ENCODE measurements at regions not wholly inside any gene's neighbourhood (a gene's known extent, or its start where the extent isn't known, plus 50 kb on each side); places are given as distances from the start of the nearest gene placed in this dataset.

DNA sequence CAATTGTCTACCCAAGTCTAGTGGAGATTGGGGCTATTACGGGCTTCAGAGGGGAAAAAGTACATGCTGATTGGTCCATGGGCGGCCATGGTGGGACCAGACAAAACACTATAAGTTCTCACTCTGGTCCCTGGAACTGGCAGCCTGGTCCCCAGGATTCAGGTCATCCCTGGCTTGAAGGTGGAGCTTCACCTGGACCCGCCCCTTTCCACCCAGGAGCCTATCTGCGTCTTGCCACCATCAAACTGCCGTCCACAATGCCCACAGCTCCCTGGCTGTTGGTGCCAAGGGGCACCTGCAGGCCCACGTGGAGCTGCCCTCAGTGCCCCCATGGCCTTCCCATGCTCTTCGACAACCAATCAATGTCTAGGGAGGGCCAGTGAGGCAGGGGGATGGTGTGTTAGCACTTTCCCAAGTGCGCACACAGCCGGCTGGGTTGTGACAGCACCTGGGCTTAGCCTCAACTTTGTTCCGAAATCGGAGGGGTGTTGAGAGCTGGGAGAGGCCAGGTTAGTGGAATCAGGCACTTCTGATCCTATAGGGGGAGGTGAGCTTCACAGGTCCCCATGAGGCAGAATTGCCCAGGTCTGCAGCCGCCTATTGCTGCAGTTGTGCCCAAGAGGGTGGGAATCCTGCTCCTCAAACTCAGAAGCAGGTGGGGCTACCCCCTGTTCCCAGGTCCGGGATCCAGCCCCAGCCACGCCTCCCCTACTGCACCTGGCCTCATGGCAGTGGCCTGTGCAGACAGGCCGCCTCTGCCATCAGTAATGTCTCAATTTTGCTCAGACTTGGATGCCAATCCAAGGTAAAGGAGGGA, 1369.4 kb upstream of the PRMT6 start:
- TF ChIP-seq CTCF (IDR thresholded peaks at IDR 0.05; ENCODE audit: extremely low read depth, insufficient read depth, missing control alignments), result no peak
- in situ Hi-C loops (cut with MboI; ENCODE audit: low pct_unique_long_range_greater_than_20kb, low sequenced_read_pairs, unreplicated experiment), result no loop called here
- no peak for DNase-seq (ENCODE audit: low spot score)

- no peak for DNase-seq (ENCODE audit: low spot score)
- no peak for TF ChIP-seq CTCF (IDR thresholded peaks at IDR 0.05; ENCODE audit: extremely low read depth, insufficient read depth, missing control alignments)
- in situ Hi-C loops (cut with MboI; ENCODE audit: low pct_unique_long_range_greater_than_20kb, low sequenced_read_pairs, unreplicated experiment), result no loop called here
Measured at GRCh38 chr1:105700723-105701122, 1355.8 kb upstream of the PRMT6 start.

DNA sequence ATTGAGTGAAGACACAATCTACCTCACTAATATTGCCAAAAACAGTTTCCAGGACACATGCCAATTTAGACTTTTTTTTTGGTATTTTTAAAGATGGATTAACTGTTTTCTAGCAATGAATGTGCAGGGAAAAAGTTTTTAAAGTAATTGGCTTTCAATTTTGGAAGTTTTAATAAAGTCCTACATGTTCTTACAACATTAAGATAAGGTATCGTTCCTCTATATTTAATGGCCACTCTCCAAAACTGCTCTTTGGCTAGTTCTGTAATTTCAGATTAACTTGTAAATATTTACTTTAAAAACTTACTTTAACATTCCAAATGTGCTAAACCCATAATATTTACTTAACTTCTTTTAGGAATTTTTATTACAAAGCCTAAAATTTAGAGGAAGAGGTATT, 1332.2 kb upstream of the PRMT6 start:
- TF ChIP-seq CTCF (IDR thresholded peaks at IDR 0.05; ENCODE audit: extremely low read depth, insufficient read depth, missing control alignments), result no peak
- in situ Hi-C loops (cut with MboI; ENCODE audit: low pct_unique_long_range_greater_than_20kb, low sequenced_read_pairs, unreplicated experiment), result no loop called here

GRCh38 chr1:105730701-105731100, 1325.8 kb upstream of the PRMT6 start:
- in situ Hi-C loops (cut with MboI; ENCODE audit: low pct_unique_long_range_greater_than_20kb, low sequenced_read_pairs, unreplicated experiment), result no loop called here
- no peak for TF ChIP-seq CTCF (IDR thresholded peaks at IDR 0.05; ENCODE audit: extremely low read depth, insufficient read depth, missing control alignments)
- no peak for DNase-seq (ENCODE audit: low spot score)

More for the DNA sequence above, 1332.2 kb upstream of the PRMT6 start:
- DNase-seq (ENCODE audit: low spot score), result no peak

GRCh38 chr1:105736349-105736748, 1320.1 kb upstream of the PRMT6 start:
- TF ChIP-seq CTCF (IDR thresholded peaks at IDR 0.05; ENCODE audit: extremely low read depth, insufficient read depth, missing control alignments), result no peak
- DNase-seq (ENCODE audit: low spot score), result no peak
- in situ Hi-C loops (cut with MboI; ENCODE audit: low pct_unique_long_range_greater_than_20kb, low sequenced_read_pairs, unreplicated experiment), result no loop called here

- DNase-seq (ENCODE audit: low spot score), result no peak
- in situ Hi-C loops (cut with MboI; ENCODE audit: low pct_unique_long_range_greater_than_20kb, low sequenced_read_pairs, unreplicated experiment), result no loop called here
- TF ChIP-seq CTCF (IDR thresholded peaks at IDR 0.05; ENCODE audit: extremely low read depth, insufficient read depth, missing control alignments), result no peak
Measured at GRCh38 chr1:105779727-105780126, 1276.7 kb upstream of the PRMT6 start.

Measured in GM13977 (cell line).